Glomerular visceral epithelial cell (primary cell): ENCODE measurements at regions not wholly inside any gene's neighbourhood (a gene's known extent, or its start where the extent isn't known, plus 50 kb on each side); places are given as distances from the start of the nearest gene placed in this dataset.

ENCODE experiments used
- DNase-seq: peaks from one replicate; pipeline ENCODE4 v3.0.0-alpha.2; 2016; ENCODE audit errors: extremely low spot score

- DNase-seq = no peak
Observed at GRCh38 chr14:26128931-26129671, 468.7 kb downstream of the NOVA1 start.

- DNase-seq = no peak
Observed at GRCh38 chr14:26124896-26125438, 472.9 kb downstream of the NOVA1 start.

DNA sequence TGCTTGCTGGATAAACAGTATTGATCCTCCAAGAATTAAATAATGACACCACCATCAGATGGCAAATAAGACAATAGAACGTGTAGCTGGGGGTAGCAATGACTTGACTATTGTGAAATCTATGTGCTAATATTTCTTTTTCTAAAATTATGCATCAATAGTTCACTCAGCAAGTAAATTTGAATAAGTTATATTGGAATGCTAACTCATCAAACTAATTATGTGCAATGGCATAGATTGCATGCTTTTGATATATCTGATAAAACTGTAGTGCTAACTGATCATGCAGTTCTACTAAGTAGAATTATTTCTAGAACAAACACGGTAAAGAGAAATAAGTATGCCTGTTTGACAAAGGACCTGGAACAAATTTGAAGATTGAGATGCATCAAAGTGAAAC is 474.4 kb downstream of the NOVA1 start:
- no peak for DNase-seq

DNA sequence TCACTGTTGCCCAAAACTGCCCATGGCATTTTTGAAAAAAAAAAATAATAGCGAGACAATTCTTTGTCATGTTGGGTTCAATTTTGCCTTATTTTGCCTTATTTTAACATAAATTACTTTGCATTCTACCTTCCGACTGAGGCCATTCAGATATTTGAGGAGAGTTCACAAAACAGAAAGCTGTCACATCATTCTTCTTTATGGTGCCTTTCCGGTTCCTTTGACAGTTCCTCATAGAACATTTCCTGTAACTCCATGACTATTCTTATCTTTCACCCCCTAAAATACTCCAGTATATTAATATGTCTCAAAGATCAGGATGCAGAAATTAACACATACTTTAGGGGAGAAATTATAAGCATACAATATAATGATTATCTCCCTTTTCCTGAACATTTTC is 476.7 kb downstream of the NOVA1 start:
- no peak for DNase-seq

GRCh38 chr14:26113911-26114640 is 483.8 kb downstream of the NOVA1 start:
- no peak for DNase-seq

DNA sequence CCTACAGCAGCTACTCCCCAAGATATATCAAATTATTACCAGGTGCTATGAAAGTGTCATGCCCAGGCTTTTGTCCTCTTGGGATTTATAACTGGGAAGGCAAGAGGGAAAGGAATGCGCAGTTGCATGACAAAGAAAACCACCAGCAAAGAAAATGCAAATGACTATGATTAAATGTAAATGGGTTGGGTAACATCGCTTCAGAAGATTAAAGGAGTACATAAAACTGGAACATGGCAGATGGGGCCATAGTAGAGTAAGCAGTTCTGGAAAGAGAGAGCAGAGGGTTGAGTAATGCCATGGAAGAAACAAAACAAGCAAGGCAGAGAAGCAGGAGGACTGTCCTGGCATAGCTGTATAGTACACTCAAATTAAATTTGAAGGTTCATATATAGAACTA is 493.1 kb downstream of the NOVA1 start:
- DNase-seq = no peak

DNA sequence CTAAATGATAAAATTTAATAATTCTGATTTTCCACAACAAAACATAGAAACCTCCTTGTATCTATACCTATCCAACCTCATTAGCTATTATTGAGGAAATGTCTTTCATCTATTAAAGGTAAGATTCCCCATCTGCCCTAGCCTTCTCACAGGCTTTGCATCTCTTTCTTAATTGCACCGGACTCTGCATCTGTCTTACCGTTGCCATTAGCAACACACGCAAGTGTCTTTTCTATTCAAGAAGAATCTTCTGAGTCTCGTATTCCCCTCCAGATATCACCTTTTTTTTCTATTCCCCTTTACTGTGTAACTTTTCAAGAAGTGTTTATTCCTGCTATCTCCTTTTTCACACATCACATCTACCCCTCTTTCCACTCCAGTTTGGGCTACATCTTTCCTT is 500.0 kb downstream of the NOVA1 start:
- DNase-seq = no peak

GRCh38 chr14:26088275-26088674 is 509.6 kb downstream of the NOVA1 start:
- DNase-seq = no peak

GRCh38 chr14:26081043-26081442 is 516.8 kb downstream of the NOVA1 start:
- no peak for DNase-seq

GRCh38 chr14:26078561-26078960 is 519.3 kb downstream of the NOVA1 start:
- DNase-seq = no peak

DNA sequence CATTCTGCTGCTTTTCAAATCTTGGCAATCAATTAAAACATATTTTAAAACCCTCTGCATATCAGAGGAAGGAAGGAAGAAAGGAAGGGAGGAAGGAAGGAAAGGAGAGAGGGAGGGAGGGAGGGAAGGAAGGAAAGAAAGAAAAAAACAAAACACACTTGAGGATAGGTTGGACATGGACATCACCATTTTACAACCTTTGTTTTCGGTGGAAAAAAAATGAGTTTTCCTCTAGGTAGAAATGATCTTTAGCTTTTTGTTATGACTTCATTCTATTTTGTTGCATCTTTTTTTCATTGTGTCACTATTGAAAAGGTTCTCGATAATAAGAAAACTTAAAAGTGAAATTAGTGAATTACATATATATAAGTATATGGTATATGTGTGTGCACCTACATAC is 522.9 kb downstream of the NOVA1 start:
- DNase-seq = no peak

DNA sequence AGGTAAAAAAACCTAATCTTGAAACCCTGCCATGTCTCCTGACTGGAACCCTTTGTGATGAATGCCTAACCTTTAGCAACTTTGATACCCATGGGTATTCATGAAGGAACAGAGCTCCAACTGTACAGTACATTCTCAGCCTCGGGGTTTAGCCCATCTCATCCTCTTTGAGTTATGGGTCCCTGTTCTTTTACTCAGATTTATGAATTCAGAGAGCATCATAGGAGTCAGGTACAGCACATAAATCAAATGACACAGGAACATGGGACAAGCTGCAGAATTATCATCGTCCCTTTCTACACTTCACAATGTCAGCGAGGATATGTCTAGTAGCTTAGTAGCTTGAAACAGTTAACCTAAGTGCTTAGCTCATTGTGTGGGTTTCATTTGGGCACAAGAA is 527.4 kb downstream of the NOVA1 start:
- DNase-seq = no peak

GRCh38 chr14:26067786-26068459 is 529.9 kb downstream of the NOVA1 start:
- DNase-seq = no peak

DNA sequence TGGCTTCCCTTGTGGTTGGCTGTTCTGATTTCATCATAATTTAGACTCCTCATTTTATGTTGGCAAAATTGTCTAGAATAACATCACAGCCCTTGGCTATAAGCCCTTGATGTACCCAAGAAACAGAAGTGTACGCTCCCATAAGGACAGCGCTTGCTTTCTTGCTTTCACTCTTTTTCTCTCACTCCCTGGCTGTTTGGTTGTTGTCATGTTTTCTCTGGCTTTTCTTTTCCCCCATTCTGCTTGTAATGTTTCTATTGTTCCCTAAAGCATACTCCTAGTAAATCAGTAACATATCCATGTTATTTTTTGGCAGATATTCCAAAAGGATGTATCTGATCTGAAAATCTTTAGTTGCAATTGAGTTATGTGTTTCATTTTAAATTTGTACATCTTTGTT is 530.5 kb downstream of the NOVA1 start:
- no peak for DNase-seq

DNA sequence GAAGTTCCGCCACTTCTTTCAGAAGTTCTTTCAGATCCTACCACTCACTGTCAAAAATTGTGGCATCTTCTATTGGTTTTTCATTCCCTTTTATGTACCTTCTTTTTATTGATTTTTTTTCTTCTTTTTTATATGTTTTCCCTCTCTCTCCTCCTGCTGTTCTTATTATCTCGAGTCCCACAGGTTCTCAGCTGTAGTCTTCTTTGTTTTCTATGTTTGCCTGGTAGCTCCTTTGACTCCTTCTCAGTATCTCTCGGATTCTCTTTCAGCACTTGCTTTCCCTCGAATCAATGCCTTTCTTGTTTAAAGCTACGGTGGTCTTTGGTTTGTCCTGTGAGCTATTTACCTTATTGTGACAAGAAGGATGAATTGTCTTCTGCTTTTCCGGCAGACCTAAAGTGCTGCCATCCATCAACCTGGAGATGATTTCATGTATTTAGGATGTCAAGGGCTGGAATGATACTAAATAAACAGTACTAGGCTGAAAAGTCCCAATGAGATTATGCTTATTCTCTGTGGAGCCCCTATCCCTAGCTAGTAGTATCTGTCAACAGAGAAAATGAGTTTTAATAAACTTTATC is 541.7 kb downstream of the NOVA1 start:
- DNase-seq = no peak

GRCh38 chr14:26032348-26032747 is 565.5 kb downstream of the NOVA1 start:
- no peak for DNase-seq

GRCh38 chr14:26026384-26026783 is 571.4 kb downstream of the NOVA1 start:
- DNase-seq = no peak

- no peak for DNase-seq
Observed at GRCh38 chr14:26023967-26024366, 573.9 kb downstream of the NOVA1 start.

- DNase-seq = no peak
Observed at GRCh38 chr14:26021759-26022158, 576.1 kb downstream of the NOVA1 start.

DNA sequence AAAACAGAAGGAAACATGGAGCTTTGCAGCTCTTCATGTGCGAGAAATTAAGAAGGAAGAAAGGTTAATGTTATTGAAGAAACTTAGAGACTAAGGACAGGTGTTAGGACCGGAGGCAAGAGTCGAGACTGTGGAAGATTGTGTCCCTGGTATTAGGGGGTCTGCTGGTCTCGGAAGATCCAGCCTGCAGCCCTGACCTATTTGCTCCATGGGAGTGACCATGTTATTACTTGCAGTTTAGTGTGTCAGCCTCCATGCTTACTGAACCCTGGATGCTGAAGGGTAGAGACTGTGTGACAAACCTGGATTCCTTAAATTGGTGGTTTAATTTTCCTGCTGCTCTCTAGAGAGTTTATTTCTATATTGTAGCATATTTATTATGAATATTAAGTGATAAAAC is 580.6 kb downstream of the NOVA1 start:
- DNase-seq = no peak

DNA sequence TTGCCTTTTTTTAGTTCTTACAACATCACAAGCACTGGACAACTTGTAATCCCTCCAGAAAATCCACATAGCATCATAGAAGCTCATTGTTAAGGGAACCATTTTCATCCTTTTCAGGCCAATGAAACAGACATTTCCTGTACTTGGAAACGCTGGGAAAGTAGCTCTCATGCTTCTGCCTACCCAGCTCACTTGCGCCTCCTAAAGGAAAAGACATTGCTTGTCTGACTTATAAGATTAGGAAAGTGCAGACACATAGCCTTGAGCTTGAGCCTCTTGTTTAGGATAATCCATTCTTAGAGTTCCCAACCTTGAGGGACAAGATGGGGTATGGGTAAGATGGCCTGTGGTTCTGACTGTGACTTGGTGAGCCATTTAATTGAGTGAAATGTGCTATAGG is 589.5 kb downstream of the NOVA1 start:
- DNase-seq = no peak

GRCh38 chr14:26004342-26004741 is 593.5 kb downstream of the NOVA1 start:
- no peak for DNase-seq
